ENCODE measurements at regions not wholly inside any gene's neighbourhood (a gene's known extent, or its start where the extent isn't known, plus 50 kb on each side); places are given as distances from the start of the nearest gene placed in this dataset.

DNA sequence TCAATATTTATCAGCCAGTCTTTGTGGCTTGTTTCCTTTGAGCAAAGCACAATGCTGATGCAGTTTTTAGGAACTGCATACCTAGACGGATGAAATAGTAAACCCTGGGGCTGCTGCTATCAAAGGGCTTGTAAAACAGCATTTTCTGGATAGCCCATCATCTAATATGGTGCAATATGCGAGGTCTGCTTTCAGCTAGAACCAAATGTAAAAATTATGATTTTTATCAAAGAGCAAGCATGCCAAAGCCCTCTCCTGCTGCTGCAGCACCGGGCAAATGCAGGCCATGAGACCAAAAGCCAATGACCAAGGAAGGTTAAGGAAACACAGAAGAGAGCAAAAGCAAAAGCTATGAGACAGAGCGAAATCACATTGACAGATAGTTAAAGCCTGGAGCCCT is 1000.4 kb downstream of the MAT2B start:
- Histone ChIP-seq H3K9me3 (replicated peaks; ENCODE audit: control insufficient read depth, insufficient read depth, low read length) (no peaks in the 10 kb centered on the region), H2AFZ (ENCODE audit: control insufficient read depth, low read depth, low read length) (no peak overlapping the region), H3K27ac (ENCODE audit: control insufficient read depth, insufficient read depth) (no peak overlapping the region), H4K20me1 (ENCODE audit: control insufficient read depth, insufficient read depth) (no peaks in the 10 kb centered on the region), H3K79me2 (ENCODE audit: control insufficient read depth, insufficient read depth, low read length) (no peaks in the 10 kb centered on the region), H3K4me3 (no peak overlapping the region), H3K4me1 (ENCODE audit: control insufficient read depth, insufficient read depth, low read length) (no peaks in the 10 kb centered on the region), H3K9ac (ENCODE audit: control insufficient read depth, insufficient read depth, low read length) (no peak overlapping the region), H3K36me3 (ENCODE audit: control insufficient read depth in 2 of 2, insufficient read depth in 2 of 2, low read length in 1 of 2) (no peaks in the 10 kb centered on the region), H3K27me3 (replicated peaks in 1 of 2; ENCODE audit: control insufficient read depth in 2 of 2, insufficient read depth in 2 of 2, low read length in 1 of 2) (no peaks in the 10 kb centered on the region), H3K4me2 (ENCODE audit: control insufficient read depth, insufficient read depth) (no peak overlapping the region)
- intact Hi-C loops (cut with micrococcal nuclease; ENCODE audit: unreplicated experiment): loop anchor here (2.0 to 10.0 kb wide), 2 partner anchors 169 to 941 kb away; no protein-coding TSS in a partner anchor
- RAD21 ChIA-PET (ENCODE audit: unreplicated experiment): interaction anchor here (0.8 to 6.9 kb wide), 5 partner anchors 34 to 491 kb away, joined by 3 to 92 read pairs (median 6); no protein-coding TSS in a partner anchor
- DNase-seq (ENCODE audit: low read depth, low spot score) (no peak), ATAC-seq (no peak), FAIRE-seq (no peak)
- CTCF ChIA-PET: interaction anchor here (0.7 to 4.4 kb wide), 8 partner anchors 10 to 491 kb away, joined by 3 to 92 read pairs (median 4); no protein-coding TSS in a partner anchor
- POLR2A ChIA-PET: no interaction called here
- SMC1A ChIA-PET (ENCODE audit: uncharacterized antibody, unreplicated experiment): interaction anchor here (1.0 to 7.5 kb wide), 10 partner anchors 9 to 492 kb away, joined by 3 to 118 read pairs (median 5); no protein-coding TSS in a partner anchor
- in situ Hi-C loops (cut with MboI): loop anchor here (10.0 kb wide), 2 partner anchors 491 to 941 kb away; no protein-coding TSS in a partner anchor
- no TSS peak for BruUV-seq (replicated peaks)
- WGBS (ENCODE audit: insufficient coverage, insufficient replicate concordance, low lambda C conversion rate, missing lambda C conversion rate): 8% methylated on average over 4 of the region's 4 CpGs
- TF ChIP-seq, protein P1, sequence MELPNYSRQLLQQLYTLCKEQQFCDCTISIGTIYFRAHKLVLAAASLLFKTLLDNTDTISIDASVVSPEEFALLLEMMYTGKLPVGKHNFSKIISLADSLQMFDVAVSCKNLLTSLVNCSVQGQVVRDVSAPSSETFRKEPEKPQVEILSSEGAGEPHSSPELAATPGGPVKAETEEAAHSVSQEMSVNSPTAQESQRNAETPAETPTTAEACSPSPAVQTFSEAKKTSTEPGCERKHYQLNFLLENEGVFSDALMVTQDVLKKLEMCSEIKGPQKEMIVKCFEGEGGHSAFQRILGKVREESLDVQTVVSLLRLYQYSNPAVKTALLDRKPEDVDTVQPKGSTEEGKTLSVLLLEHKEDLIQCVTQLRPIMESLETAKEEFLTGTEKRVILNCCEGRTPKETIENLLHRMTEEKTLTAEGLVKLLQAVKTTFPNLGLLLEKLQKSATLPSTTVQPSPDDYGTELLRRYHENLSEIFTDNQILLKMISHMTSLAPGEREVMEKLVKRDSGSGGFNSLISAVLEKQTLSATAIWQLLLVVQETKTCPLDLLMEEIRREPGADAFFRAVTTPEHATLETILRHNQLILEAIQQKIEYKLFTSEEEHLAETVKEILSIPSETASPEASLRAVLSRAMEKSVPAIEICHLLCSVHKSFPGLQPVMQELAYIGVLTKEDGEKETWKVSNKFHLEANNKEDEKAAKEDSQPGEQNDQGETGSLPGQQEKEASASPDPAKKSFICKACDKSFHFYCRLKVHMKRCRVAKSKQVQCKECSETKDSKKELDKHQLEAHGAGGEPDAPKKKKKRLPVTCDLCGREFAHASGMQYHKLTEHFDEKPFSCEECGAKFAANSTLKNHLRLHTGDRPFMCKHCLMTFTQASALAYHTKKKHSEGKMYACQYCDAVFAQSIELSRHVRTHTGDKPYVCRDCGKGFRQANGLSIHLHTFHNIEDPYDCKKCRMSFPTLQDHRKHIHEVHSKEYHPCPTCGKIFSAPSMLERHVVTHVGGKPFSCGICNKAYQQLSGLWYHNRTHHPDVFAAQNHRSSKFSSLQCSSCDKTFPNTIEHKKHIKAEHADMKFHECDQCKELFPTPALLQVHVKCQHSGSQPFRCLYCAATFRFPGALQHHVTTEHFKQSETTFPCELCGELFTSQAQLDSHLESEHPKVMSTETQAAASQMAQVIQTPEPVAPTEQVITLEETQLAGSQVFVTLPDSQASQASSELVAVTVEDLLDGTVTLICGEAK (IDR thresholded peaks at IDR 0.05; ENCODE audit: borderline replicate concordance): no peak
- TF ChIP-seq CBX5 (IDR thresholded peaks at IDR 0.05; ENCODE audit: low read depth) (no peak), ZNF592 (IDR thresholded peaks at IDR 0.05) (no peak), BHLHE40 (IDR thresholded peaks at IDR 0.05; ENCODE audit: borderline replicate concordance in 1 of 2, low read depth in 2 of 2, low read length in 1 of 2) (no peak), CBFB (IDR thresholded peaks at IDR 0.05; ENCODE audit: low read depth) (no peak), KAT2A (conservative IDR thresholded peaks at IDR 0.05; ENCODE audit: control insufficient read depth, low read depth, low read length) (no peak), NBN (IDR thresholded peaks at IDR 0.05) (no peak), CHD1 (IDR thresholded peaks at IDR 0.05; ENCODE audit: low read depth, low read length) (no peak), BCL11A (IDR thresholded peaks at IDR 0.05; ENCODE audit: low read depth, low read length) (no peak), TARDBP (IDR thresholded peaks at IDR 0.05; ENCODE audit: borderline replicate concordance) (no peak), SUZ12 (IDR thresholded peaks at IDR 0.05; ENCODE audit: unreplicated experiment) (no peak), EP300 (IDR thresholded peaks at IDR 0.05; ENCODE audit: borderline replicate concordance in 1 of 2, control insufficient read depth in 1 of 2, low read depth in 2 of 2, low read length in 2 of 2) (no peak)
- TF ChIP-seq, protein P2, sequence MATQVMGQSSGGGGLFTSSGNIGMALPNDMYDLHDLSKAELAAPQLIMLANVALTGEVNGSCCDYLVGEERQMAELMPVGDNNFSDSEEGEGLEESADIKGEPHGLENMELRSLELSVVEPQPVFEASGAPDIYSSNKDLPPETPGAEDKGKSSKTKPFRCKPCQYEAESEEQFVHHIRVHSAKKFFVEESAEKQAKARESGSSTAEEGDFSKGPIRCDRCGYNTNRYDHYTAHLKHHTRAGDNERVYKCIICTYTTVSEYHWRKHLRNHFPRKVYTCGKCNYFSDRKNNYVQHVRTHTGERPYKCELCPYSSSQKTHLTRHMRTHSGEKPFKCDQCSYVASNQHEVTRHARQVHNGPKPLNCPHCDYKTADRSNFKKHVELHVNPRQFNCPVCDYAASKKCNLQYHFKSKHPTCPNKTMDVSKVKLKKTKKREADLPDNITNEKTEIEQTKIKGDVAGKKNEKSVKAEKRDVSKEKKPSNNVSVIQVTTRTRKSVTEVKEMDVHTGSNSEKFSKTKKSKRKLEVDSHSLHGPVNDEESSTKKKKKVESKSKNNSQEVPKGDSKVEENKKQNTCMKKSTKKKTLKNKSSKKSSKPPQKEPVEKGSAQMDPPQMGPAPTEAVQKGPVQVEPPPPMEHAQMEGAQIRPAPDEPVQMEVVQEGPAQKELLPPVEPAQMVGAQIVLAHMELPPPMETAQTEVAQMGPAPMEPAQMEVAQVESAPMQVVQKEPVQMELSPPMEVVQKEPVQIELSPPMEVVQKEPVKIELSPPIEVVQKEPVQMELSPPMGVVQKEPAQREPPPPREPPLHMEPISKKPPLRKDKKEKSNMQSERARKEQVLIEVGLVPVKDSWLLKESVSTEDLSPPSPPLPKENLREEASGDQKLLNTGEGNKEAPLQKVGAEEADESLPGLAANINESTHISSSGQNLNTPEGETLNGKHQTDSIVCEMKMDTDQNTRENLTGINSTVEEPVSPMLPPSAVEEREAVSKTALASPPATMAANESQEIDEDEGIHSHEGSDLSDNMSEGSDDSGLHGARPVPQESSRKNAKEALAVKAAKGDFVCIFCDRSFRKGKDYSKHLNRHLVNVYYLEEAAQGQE (IDR thresholded peaks at IDR 0.05; ENCODE audit: low read depth, low read length): no peak

Data from GM12878 (cell line).